Renal cortical epithelial cell (primary cell): ENCODE measurements at regions not wholly inside any gene's neighbourhood (a gene's known extent, or its start where the extent isn't known, plus 50 kb on each side); places are given as distances from the start of the nearest gene placed in this dataset.

Experiments used
- DNase-seq: peaks from one replicate; pipeline ENCODE4 v3.0.0-alpha.2; 2011; ENCODE audit warnings: low read depth

GRCh38 chr11:64457416-64458010 is 98.2 kb upstream of the SLC22A11 start:
- DNase-seq = no peak

DNA sequence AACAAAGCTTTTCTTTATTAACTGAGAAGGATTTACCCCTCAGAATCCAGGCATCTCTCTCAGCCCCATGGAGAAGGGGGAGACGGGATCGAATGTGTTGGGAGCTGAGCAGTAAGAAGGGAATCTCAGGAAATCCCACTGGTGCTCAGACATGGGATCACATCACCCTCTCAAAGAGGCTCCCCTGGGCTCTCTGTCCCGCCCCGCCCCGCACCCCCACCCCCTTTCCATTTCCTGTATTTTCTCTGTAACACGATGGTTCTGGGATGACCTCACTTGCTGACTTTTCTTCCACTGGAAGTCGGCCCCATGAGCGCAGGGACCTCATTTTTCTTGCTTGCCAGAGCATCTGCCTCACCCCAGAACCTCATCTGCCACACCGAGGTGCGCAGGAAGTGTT is 96.7 kb upstream of the SLC22A11 start:
- DNase-seq = no peak

DNA sequence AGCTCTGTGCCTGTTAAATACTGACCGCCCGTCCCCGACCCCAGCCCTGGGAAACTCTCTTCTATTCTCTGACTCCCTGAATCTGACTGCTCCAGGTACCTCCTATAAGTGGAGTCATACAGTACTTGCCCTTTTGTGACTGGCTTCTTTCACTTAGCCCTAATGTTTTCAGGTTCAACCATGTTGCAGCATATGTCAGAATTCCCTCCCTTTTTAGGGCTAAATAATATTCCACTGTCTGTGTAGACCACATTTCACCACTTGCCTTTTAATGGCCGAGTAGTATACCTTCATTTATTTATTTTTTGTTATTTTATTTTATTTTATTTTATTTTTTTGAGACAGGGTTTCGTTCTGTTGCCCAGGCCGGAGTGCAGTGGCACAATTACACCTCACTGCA is 96.1 kb upstream of the SLC22A11 start:
- DNase-seq = no peak

DNA sequence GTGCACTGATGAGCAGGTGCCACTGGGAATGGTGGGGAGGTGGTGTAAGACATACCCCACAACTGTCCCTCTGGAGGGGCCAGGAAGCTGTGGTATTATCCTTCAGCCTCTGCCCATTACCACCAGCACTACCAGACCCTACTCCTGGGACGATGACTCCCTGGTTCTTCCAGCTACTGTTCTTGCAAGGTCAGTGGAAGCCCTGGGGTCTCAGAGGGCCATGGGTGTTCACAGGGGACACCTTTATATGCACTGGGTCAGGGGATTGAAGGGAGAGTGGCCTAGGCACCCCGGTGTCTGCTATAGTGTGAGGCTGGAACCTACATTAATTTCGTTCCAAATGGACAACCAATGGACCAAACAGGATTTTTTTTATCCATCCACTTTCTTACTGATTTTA is 94.7 kb upstream of the SLC22A11 start:
- DNase-seq = no peak

GRCh38 chr11:64466115-64466718 is 89.5 kb upstream of the SLC22A11 start:
- no peak for DNase-seq

DNA sequence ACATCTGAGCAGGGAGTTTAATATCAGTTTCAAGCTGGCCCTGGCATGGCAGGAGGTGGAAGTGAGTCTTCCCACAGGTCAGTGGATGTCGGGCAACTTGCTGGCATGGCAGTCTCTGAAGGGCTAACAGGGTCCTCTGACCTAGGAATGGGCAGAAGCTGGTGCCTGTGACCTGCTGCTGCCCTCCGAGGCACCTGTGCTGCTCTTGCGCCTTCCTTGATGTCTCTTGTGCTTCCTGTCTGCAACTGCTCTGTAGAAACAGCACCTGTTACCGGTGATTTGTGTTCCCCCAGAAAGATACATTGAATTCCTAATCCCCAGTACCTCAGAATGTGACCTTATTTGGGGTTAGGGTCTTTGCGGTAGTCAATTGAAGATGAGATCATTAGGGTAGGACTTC is 86.5 kb upstream of the SLC22A11 start:
- DNase-seq = no peak

DNA sequence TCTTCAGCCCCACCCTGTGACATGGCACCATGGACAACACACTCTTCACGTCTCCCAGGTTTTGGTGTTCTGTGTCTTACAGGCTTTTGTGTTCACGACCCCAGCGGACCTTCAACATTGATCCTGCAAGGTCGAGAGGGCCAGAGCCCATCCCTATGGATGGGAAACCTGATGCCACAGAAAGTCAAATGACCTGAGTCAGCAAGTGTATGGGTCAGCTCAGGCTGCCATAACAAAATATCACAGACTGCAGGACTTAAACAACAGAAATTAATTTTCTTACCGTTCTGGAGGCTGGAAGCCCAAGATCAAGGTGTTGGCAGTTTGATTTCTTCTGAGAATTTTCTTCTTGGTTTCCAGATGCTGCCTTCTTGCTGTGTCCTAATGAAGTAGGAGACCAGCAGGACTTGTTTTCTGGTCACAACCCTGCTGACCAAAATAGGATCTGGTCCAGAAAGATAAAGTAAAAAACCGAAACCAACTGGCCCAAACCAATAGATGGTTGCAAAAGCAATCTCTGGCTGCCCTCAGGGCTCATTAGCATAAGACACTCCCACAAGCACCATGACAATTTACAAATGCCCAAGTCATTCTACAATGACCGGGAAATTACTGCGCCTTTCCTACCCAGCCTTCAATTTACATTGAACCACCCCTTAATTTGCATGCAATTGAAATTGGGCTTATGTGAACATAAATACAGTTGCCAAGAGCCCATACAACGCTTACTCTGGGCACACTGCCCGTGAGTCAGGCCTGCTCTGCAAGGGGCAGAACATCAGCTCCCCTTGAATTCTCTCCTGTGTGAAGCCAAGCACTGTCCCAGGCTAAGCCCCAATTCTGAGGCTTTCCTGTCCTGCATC is 82.9 kb upstream of the SLC22A11 start:
- no peak for DNase-seq

DNA sequence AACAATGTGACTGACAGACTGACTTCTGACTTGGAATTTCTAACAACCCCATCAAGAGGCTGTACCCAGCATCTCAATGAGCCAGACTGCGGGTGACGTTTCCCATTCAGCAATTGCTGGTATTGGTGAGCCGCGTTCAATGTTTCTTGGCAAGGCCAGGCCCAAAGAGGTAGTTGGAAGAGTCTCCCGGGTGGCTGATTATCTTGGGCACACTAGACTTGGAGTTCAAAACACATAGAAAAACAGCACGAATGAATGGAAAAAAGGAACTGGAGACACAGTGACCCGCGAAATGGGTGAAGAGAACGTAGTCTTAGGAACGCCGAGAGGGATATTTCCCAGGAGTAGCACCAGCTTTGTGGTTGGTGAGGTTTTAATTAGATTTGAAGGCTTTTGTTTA is 81.1 kb upstream of the SLC22A11 start:
- no peak for DNase-seq

DNA sequence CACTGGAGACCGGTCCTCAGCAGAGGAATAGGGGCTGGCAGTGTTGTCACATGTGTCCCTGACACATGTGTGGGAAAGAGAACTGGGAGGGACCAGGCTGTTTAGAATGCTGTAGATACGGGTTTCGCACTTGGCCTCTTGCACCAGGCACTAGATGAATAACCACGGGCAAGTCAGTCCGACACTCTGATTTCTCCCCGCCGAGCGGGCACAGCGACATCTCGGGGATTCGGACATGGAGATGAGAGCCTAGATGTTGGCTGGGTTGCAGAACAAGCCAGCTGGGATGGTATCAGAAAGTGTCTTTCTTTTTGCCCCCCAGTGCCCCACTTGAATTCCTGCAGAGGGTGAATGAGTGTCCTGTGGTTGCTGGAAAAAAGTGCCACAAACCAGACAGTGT is 80.6 kb upstream of the SLC22A11 start:
- no peak for DNase-seq

GRCh38 chr11:64476881-64477280 is 78.9 kb upstream of the SLC22A11 start:
- DNase-seq = no peak

- no peak for DNase-seq
Observed at GRCh38 chr11:64477675-64478074, 78.1 kb upstream of the SLC22A11 start.

DNA sequence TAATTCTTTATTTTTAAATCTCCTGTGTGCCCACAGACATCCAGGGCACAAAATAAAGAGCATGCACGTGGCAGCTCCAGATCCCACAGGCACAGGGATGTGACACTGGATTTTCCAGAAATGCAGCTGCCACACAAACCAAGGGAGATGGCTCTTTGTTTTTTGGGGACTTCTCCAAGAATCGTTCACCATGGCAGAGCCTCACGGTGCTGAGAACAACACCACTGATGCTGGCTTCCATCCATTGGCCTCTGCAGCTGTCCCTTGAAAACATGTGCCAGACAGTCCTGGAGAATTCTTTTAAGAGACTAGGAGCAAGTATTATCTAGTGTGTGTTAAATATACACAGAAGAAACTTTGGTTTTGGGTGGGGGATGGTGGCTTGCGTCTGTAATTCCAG is 73.2 kb upstream of the SLC22A11 start:
- no peak for DNase-seq

GRCh38 chr11:64484191-64485022 is 71.3 kb upstream of the SLC22A11 start:
- DNase-seq = no peak

DNA sequence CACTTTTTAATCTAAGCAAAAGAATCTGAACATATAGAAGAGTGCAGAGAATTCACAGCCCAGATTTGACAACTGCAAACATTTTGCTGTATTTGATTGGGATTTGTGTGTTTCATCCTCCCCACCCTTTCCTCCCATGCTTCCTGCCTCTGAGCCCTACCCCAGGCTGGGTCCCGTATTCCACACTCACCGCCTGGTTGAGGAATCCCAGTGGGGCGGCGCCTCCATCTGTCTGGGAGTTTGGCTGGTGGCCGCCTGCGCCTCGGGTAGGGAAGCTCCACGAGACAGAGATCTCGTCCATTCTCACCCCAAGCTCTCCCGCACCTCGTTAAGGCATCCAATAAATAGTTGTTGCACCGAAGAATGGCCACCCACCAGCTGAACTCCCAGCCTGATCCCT is 70.7 kb upstream of the SLC22A11 start:
- DNase-seq = no peak

DNA sequence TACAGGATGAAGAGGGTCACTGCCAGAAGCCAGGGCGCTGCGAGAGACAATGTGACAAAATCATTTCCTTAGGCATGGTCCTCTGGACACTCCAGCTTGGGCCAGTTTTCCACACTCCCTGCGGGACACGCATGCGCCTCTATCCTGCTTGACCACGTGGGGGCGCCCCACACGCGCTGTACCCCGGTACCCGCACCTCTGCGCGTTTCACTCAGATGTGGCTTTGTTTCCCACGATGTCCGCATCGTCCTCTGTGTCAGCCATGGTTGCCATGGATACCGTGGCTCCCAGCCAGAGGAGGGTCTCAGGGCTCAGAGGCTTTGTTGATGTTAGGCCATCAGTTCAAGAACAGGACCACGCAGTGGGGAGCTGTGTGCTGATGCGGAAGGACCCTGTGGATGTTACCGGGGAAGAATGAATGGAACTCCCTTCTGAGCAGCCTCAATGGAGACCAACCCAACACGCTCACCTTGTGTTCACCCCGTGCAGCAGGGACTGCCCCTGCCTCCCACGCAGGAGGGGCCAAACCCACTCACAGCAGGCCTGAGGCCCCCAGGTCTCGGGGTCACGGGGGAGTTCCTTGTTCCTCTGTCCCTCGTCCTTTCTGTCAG is 65.8 kb upstream of the SLC22A11 start:
- peak; percentile 4 for DNase-seq

DNA sequence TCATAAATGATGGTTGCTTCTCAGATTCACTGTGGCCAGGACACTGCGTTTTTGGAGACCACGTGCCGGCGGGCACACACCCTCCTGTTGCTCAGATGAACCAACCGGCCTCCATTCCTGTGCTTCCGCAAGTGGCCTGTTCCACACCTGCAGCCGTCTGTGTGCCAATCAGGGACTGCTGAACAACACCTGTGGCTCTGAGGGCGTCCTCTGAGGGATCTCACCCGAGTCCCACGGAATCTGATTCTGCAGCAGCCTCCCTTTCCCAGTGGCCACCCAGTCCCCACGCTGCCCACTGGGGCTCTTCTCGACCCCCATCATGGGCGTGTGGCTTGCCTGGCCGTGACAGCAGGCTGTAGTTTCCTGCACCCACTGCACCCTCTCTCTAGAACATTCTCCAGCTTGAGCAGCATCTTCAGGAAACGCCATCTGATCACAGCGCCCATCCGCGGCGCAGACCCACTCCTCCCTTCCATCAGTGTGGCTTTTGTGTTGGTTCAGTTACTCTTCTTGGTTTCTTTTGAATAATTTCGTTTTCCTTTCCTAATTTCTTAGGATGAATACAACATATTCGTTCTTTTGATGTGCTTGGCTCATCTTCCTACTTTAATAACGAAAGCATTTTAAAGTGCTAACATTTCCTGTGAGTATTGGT is 65.1 kb upstream of the SLC22A11 start:
- no peak for DNase-seq

- DNase-seq = no peak
Observed at GRCh38 chr11:64492561-64492960, 63.2 kb upstream of the SLC22A11 start.

- DNase-seq = no peak
Observed at GRCh38 chr11:64498136-64498535, 57.6 kb upstream of the SLC22A11 start.

- DNase-seq = no peak
Observed at GRCh38 chr11:64499261-64500004, 56.3 kb upstream of the SLC22A11 start.

DNA sequence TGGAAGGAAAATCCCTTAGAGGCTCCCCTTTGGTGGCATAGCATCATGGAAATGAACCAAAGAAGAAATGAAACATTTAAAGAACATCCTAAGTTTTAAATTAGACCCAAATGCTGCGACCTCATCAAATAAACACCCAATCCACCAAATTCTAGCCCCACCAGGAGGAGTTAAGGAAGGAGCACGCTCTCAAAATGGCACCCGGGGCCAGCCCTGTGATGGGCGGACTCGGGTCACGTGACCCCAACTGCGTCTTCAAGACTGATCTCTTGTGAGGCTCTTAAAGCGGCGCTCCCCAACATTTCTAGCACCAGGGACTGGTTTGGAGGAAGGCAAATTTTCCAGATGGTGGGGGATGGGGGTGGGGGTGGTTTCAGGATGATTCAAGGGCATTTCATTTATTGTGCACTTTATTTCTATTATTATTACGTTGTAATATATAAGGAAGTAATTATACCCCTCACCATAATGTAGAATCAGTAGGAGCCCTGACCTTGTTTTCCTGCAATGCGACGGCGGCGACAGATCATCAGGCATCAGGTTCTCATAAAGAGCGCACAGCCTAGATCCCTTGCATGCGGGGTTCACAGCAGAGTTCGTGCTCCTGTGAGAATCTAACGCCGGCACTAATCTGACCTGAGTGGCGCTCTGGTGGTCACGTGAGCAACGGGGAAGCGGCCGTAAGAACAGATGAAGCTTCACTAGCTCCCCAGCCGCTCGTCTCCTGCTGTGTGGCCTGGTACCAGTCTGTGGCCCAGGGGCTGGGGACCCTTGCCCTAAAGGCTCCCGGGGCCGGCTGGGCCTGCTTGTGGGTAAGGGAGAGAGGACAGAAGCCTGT is 55.3 kb upstream of the SLC22A11 start:
- no peak for DNase-seq
